WTC11 (cell line): ENCODE measurements at regions not wholly inside any gene's neighbourhood (a gene's known extent, or its start where the extent isn't known, plus 50 kb on each side); places are given as distances from the start of the nearest gene placed in this dataset.

Source experiments
- ATF2 ChIP-seq: sonication (generic); formaldehyde crosslinking; IDR thresholded peaks from 2 replicates; pipeline ENCODE4 v1.8.1; 2022; ENCODE audit warnings: low read depth, missing genetic modification reagents, borderline replicate concordance
- CTCF ChIP-seq: fragments of 200-600 bp; IDR thresholded peaks from 2 replicates; pipeline ENCODE4 v1.8.0; 2022; ENCODE audit warnings: antibody characterized with exemption
- NFE2L1 ChIP-seq: sonication (generic); formaldehyde crosslinking; IDR thresholded peaks from 2 replicates; pipeline ENCODE4 v1.8.1; 2023; ENCODE audit warnings: missing genetic modification reagents
- RORB ChIP-seq: fragments of 250-450 bp; sonication (Bioruptor Pico); IDR thresholded peaks from 2 replicates; pipeline ENCODE4 v1.9.0; 2021; ENCODE audit warnings: mild to moderate bottlenecking
- SMAD3 ChIP-seq: sonication (generic); formaldehyde crosslinking; IDR thresholded peaks from 2 replicates; pipeline ENCODE4 v1.8.0; 2022; ENCODE audit warnings: missing genetic modification reagents, mild to moderate bottlenecking, borderline replicate concordance
- SP1 ChIP-seq: sonication (generic); formaldehyde crosslinking; conservative IDR thresholded peaks from 2 replicates; pipeline ENCODE4 v1.8.1; 2022; ENCODE audit warnings: missing genetic modification reagents
- ZNF232 ChIP-seq: sonication (generic); formaldehyde crosslinking; IDR thresholded peaks from 2 replicates; pipeline ENCODE4 v1.8.0; 2022; ENCODE audit warnings: mild to moderate bottlenecking, missing genetic modification reagents
- TF ChIP-seq, protein P1 (sequence below): sonication (generic); formaldehyde crosslinking; IDR thresholded peaks from 2 replicates; pipeline ENCODE4 v1.8.0; 2022; ENCODE audit warnings: mild to moderate bottlenecking, missing genetic modification reagents
- TF ChIP-seq, protein P2 (sequence below): sonication (generic); formaldehyde crosslinking; IDR thresholded peaks from 2 replicates; pipeline ENCODE4 v1.8.1; 2022; ENCODE audit warnings: mild to moderate bottlenecking, missing genetic modification reagents, moderate library complexity, borderline replicate concordance
- TF ChIP-seq, protein P3 (sequence below): sonication (generic); formaldehyde crosslinking; IDR thresholded peaks from 2 replicates; pipeline ENCODE4 v1.8.1; 2023; ENCODE audit warnings: mild to moderate bottlenecking, missing genetic modification reagents

DNA sequence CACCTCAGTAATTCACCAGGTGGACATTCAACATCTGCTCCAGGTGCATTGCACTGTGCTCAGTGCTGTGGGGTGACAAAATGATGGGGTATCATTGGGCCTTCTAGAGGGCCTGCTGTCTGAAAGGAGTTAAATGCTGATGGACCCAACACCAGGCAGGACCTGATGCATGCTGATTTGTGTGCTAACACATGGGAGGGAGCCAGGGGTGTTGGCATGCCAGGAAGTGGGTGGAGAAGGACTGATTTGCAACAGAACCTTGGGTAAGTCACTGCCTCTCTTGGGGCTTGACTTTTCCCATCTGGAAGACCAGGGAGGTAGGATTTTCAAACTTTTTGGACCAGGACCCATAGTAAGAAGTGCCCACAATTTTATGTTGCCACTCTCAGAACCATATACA lies 57.9 kb upstream of the CXCR4 start:
- TF ChIP-seq SMAD3 = no peak
- TF ChIP-seq NFE2L1 (CRISPR knock-in tag) = no peak
- TF ChIP-seq, protein P1, sequence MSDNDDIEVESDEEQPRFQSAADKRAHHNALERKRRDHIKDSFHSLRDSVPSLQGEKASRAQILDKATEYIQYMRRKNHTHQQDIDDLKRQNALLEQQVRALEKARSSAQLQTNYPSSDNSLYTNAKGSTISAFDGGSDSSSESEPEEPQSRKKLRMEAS = no peak
- TF ChIP-seq, protein P2, sequence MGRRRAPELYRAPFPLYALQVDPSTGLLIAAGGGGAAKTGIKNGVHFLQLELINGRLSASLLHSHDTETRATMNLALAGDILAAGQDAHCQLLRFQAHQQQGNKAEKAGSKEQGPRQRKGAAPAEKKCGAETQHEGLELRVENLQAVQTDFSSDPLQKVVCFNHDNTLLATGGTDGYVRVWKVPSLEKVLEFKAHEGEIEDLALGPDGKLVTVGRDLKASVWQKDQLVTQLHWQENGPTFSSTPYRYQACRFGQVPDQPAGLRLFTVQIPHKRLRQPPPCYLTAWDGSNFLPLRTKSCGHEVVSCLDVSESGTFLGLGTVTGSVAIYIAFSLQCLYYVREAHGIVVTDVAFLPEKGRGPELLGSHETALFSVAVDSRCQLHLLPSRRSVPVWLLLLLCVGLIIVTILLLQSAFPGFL (CRISPR knock-in tag) = no peak
- TF ChIP-seq CTCF = no peak
- no peak for TF ChIP-seq RORB (CRISPR knock-in tag)
- TF ChIP-seq SP1 (CRISPR knock-in tag) = no peak
- TF ChIP-seq, protein P3, sequence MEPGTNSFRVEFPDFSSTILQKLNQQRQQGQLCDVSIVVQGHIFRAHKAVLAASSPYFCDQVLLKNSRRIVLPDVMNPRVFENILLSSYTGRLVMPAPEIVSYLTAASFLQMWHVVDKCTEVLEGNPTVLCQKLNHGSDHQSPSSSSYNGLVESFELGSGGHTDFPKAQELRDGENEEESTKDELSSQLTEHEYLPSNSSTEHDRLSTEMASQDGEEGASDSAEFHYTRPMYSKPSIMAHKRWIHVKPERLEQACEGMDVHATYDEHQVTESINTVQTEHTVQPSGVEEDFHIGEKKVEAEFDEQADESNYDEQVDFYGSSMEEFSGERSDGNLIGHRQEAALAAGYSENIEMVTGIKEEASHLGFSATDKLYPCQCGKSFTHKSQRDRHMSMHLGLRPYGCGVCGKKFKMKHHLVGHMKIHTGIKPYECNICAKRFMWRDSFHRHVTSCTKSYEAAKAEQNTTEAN (CRISPR knock-in tag) = no peak
- no peak for TF ChIP-seq ZNF232
- no peak for TF ChIP-seq ATF2 (CRISPR knock-in tag)
